Small intestine (tissue), 7 donors: ENCODE measurements at regions not wholly inside any gene's neighbourhood (a gene's known extent, or its start where the extent isn't known, plus 50 kb on each side); places are given as distances from the start of the nearest gene placed in this dataset.

Experiments
- DNase-seq, 2 donors: peaks; one replicate each; pipeline versions ENCODE4 v3.0.0 to v3.0.0-alpha.2; 2013
- FAIRE-seq: peaks from 2 replicates; lab custom pipeline; 2012; peaks lifted over from hg19 to GRCh38; lab: Jason Lieb, UNC
- H3K27ac ChIP-seq, 3 donors: one replicate each; pipeline ENCODE4 v1.5.1; 2013; ENCODE audit warnings: low read length in 2 of 3, mild to moderate bottlenecking in 2 of 3, control low read depth in 1 of 3, inconsistent platforms in 1 of 3, low read depth in 1 of 3, moderate library complexity in 1 of 3
- H3K27me3 ChIP-seq, 3 donors: one replicate each; pipeline ENCODE4 v1.6.1; 2013; ENCODE audit warnings: low read length in 3 of 3, inconsistent platforms in 1 of 3; ENCODE audit not compliant: control insufficient read depth in 3 of 3, insufficient read depth in 3 of 3
- H3K36me3 ChIP-seq, 3 donors: one replicate each; pipeline ENCODE4 v1.6.1; 2013; ENCODE audit warnings: low read length in 3 of 3, inconsistent platforms in 1 of 3, low read depth in 1 of 3, mild to moderate bottlenecking in 1 of 3, moderate library complexity in 1 of 3; ENCODE audit not compliant: control insufficient read depth in 3 of 3, insufficient read depth in 2 of 3
- H3K4me1 ChIP-seq, 3 donors: one replicate each; pipeline ENCODE4 v1.6.1; 2013; ENCODE audit warnings: low read length in 2 of 3, inconsistent platforms in 1 of 3, low read depth in 1 of 3, mild to moderate bottlenecking in 1 of 3, moderate library complexity in 1 of 3; ENCODE audit not compliant: control insufficient read depth in 3 of 3, insufficient read depth in 2 of 3
- H3K4me3 ChIP-seq, 3 donors: one replicate each; pipeline ENCODE4 v1.5.1; 2013; ENCODE audit warnings: low read length in 3 of 3, control low read depth in 1 of 3, inconsistent platforms in 1 of 3, low read depth in 1 of 3, mild to moderate bottlenecking in 1 of 3, moderate library complexity in 1 of 3
- H3K9me3 ChIP-seq, 2 donors: one replicate each; pipeline ENCODE4 v1.6.1; 2013; ENCODE audit warnings: low read depth in 1 of 2, low read length in 1 of 2; ENCODE audit not compliant: control insufficient read depth in 2 of 2, insufficient read depth in 1 of 2
- whole genome bisulfite sequencing, 3 donors: extraction: QIAGEN DNeasy Blood & Tissue Kit; methylation state at CpG; one replicate each; pipeline ENCODE4 v1.1.7; 2013; 5-methylcytosine and 5-hydroxymethylcytosine counted together
- donor health status: healthy with polysubstance abuse.
- donor health status: control.
- donor health status: control.
- donor health status: Bipolar disorder and iron deficiency.
- donor health status: healthy.

- Histone ChIP-seq H3K27ac (no peak overlapping the region), H3K9me3 (no peaks in the 10 kb centered on the region), H3K4me1 (peaks cover 0 to 20% (median 2%) of the 10 kb centered on the region in 3 donors), H3K4me3 (no peak overlapping the region), H3K36me3 (no peaks in the 10 kb centered on the region), H3K27me3 (no peaks in the 10 kb centered on the region)
- DNase-seq (no peak), FAIRE-seq (no peak)
- 60 to 85% (median 77%) methylated on average over 3 of the region's 3 CpGs for WGBS, 3 donors
Measured at GRCh38 chr6:44051515-44051914, 75.7 kb downstream of the MRPL14 start.

- Histone ChIP-seq H3K9me3 (no peaks in the 10 kb centered on the region), H3K4me3 (no peak overlapping the region), H3K36me3 (no peaks in the 10 kb centered on the region), H3K27ac (peak overlapping the region in 2 of 3 donors; percentile 10 to 28), H3K4me1 (peaks cover 0 to 20% (median 2%) of the 10 kb centered on the region in 3 donors), H3K27me3 (no peaks in the 10 kb centered on the region)
- FAIRE-seq = no peak
- peak in 1 of 2 donors; percentile 32 for DNase-seq
- WGBS, 3 donors = 60 to 76% (median 69%) methylated on average over 6 to 7 of the region's 7 CpGs
Measured at GRCh38 chr6:44050872-44051505, 76.3 kb downstream of the MRPL14 start.

GRCh38 chr6:44049989-44050871 is 77.0 kb downstream of the MRPL14 start:
- H3K4me1 ChIP-seq = peaks cover 0 to 20% (median 2%) of the 10 kb centered on the region in 3 donors
- peak overlapping the region in 1 of 3 donors; percentile 10 for H3K27ac ChIP-seq

GRCh38 chr6:44049163-44049988 is 77.9 kb downstream of the MRPL14 start:
- FAIRE-seq (no peak), DNase-seq (peak in 1 of 2 donors; percentile 33)
- Histone ChIP-seq H3K27ac (peak overlapping the region in 1 of 3 donors; percentile 31), H3K9me3 (no peaks in the 10 kb centered on the region), H3K27me3 (no peaks in the 10 kb centered on the region), H3K36me3 (no peaks in the 10 kb centered on the region), H3K4me1 (peaks cover 0 to 20% (median 2%) of the 10 kb centered on the region in 3 donors), H3K4me3 (no peak overlapping the region)
- 60 to 64% (median 63%) methylated on average over 6 of the region's 6 CpGs for WGBS, 3 donors

More at GRCh38 chr6:44049989-44050871, 77.0 kb downstream of the MRPL14 start:
- DNase-seq (no peak), FAIRE-seq (no peak)
- 62 to 79% (median 66%) methylated on average over 6 of the region's 6 CpGs for WGBS, 3 donors
- Histone ChIP-seq H3K9me3 (no peaks in the 10 kb centered on the region), H3K27me3 (no peaks in the 10 kb centered on the region), H3K4me3 (no peak overlapping the region), H3K36me3 (no peaks in the 10 kb centered on the region)

GRCh38 chr6:44048277-44048676 is 79.0 kb downstream of the MRPL14 start:
- 92 to 93% (median 92%) methylated on average over 6 of the region's 6 CpGs for WGBS, 3 donors
- H3K27ac ChIP-seq = no peak overlapping the region
- FAIRE-seq = no peak

GRCh38 chr6:44047801-44048200 is 79.5 kb downstream of the MRPL14 start:
- peaks cover under 1 to 24% (median 2%) of the 10 kb centered on the region in 3 donors for H3K4me1 ChIP-seq
- no peak for DNase-seq
- WGBS, 3 donors = 80 to 89% (median 84%) methylated on average over 3 of the region's 3 CpGs
- no peak for FAIRE-seq
- H3K27me3 ChIP-seq = no peaks in the 10 kb centered on the region
- H3K27ac ChIP-seq = no peak overlapping the region
- H3K36me3 ChIP-seq = peaks cover 0 to 2% (median 0%) of the 10 kb centered on the region in 3 donors
- no peaks in the 10 kb centered on the region for H3K9me3 ChIP-seq
- H3K4me3 ChIP-seq = no peak overlapping the region

More at GRCh38 chr6:44048277-44048676, 79.0 kb downstream of the MRPL14 start:
- no peaks in the 10 kb centered on the region for H3K27me3 ChIP-seq
- no peaks in the 10 kb centered on the region for H3K36me3 ChIP-seq
- H3K4me3 ChIP-seq = no peak overlapping the region
- H3K9me3 ChIP-seq = no peaks in the 10 kb centered on the region
- H3K4me1 ChIP-seq = peaks cover 0 to 20% (median 2%) of the 10 kb centered on the region in 3 donors
- no peak for DNase-seq

- WGBS, 3 donors = 65 to 85% (median 68%) methylated on average over 2 of the region's 2 CpGs
- Histone ChIP-seq H3K4me3 (no peak overlapping the region), H3K36me3 (peaks cover 0 to 3% (median 0%) of the 10 kb centered on the region in 3 donors), H3K4me1 (peaks cover 2 to 31% (median 3%) of the 10 kb centered on the region in 3 donors), H3K9me3 (no peaks in the 10 kb centered on the region), H3K27ac (no peak overlapping the region), H3K27me3 (no peaks in the 10 kb centered on the region)
- DNase-seq (no peak), FAIRE-seq (no peak)
Measured at GRCh38 chr6:44047179-44047546, 80.1 kb downstream of the MRPL14 start.
